ENCODE measurements at regions not wholly inside any gene's neighbourhood (a gene's known extent, or its start where the extent isn't known, plus 50 kb on each side); places are given as distances from the start of the nearest gene placed in this dataset.

- Histone ChIP-seq H3K36me3 (no peaks in the 10 kb centered on the region), H3K9me3 (peaks cover 19% of the 10 kb centered on the region), H3K9ac (no peak overlapping the region), H3K27ac (no peak overlapping the region), H3K4me2 (no peak overlapping the region), H4K20me1 (no peaks in the 10 kb centered on the region), H3K4me1 (no peaks in the 10 kb centered on the region), H3K27me3 (no peaks in the 10 kb centered on the region), H3K4me3 (no peak overlapping the region)
- TF ChIP-seq Cebpa-rat (IDR thresholded peaks at IDR 0.05), result no peak
These were observed 177.4 kb upstream of the BLID start for GRCh38 chr11:122293296-122294023.

- H3K9me3 ChIP-seq, result no peaks in the 10 kb centered on the region
- H3K4me3 ChIP-seq, result no peak overlapping the region
- no peak overlapping the region for H3K27ac ChIP-seq
- H3K4me2 ChIP-seq, result peak overlapping the region; percentile 65
- peaks cover 15% of the 10 kb centered on the region for H3K4me1 ChIP-seq
- H3K36me3 ChIP-seq, result no peaks in the 10 kb centered on the region
- no peak for TF ChIP-seq Cebpa-rat (IDR thresholded peaks at IDR 0.05)
- no peaks in the 10 kb centered on the region for H4K20me1 ChIP-seq
- no peak overlapping the region for H3K9ac ChIP-seq
- H3K27me3 ChIP-seq, result no peaks in the 10 kb centered on the region
These were observed 171.4 kb upstream of the BLID start for GRCh38 chr11:122287401-122287800.

- H3K4me2 ChIP-seq, result no peak overlapping the region
- no peak for TF ChIP-seq Cebpa-rat (IDR thresholded peaks at IDR 0.05)
- H3K4me3 ChIP-seq, result no peak overlapping the region
- no peaks in the 10 kb centered on the region for H4K20me1 ChIP-seq
- peaks cover 15% of the 10 kb centered on the region for H3K4me1 ChIP-seq
- H3K27me3 ChIP-seq, result no peaks in the 10 kb centered on the region
- H3K9ac ChIP-seq, result no peak overlapping the region
- H3K9me3 ChIP-seq, result no peaks in the 10 kb centered on the region
- no peaks in the 10 kb centered on the region for H3K36me3 ChIP-seq
- H3K27ac ChIP-seq, result no peak overlapping the region
These were observed 169.3 kb upstream of the BLID start for GRCh38 chr11:122285070-122285988.

GRCh38 chr11:122280870-122281269 lies 164.9 kb upstream of the BLID start:
- Histone ChIP-seq H4K20me1 (no peaks in the 10 kb centered on the region), H3K4me1 (no peaks in the 10 kb centered on the region), H3K4me3 (no peak overlapping the region), H3K4me2 (no peak overlapping the region), H3K27ac (no peak overlapping the region), H3K9me3 (no peaks in the 10 kb centered on the region), H3K36me3 (no peaks in the 10 kb centered on the region), H3K9ac (no peak overlapping the region), H3K27me3 (no peaks in the 10 kb centered on the region)
- no peak for TF ChIP-seq Cebpa-rat (IDR thresholded peaks at IDR 0.05)

GRCh38 chr11:122279194-122279593 lies 163.2 kb upstream of the BLID start:
- Histone ChIP-seq H4K20me1 (no peaks in the 10 kb centered on the region), H3K27ac (no peak overlapping the region), H3K9me3 (no peaks in the 10 kb centered on the region), H3K4me2 (no peak overlapping the region), H3K36me3 (no peaks in the 10 kb centered on the region), H3K9ac (no peak overlapping the region), H3K4me1 (no peaks in the 10 kb centered on the region), H3K4me3 (no peak overlapping the region), H3K27me3 (no peaks in the 10 kb centered on the region)
- no peak for TF ChIP-seq Cebpa-rat (IDR thresholded peaks at IDR 0.05)

GRCh38 chr11:122277493-122277892 lies 161.5 kb upstream of the BLID start:
- Histone ChIP-seq H3K27me3 (no peaks in the 10 kb centered on the region), H3K9me3 (no peaks in the 10 kb centered on the region), H3K4me3 (no peak overlapping the region), H3K4me2 (no peak overlapping the region), H3K27ac (no peak overlapping the region), H4K20me1 (no peaks in the 10 kb centered on the region), H3K36me3 (no peaks in the 10 kb centered on the region), H3K9ac (no peak overlapping the region), H3K4me1 (no peaks in the 10 kb centered on the region)
- no peak for TF ChIP-seq Cebpa-rat (IDR thresholded peaks at IDR 0.05)

GRCh38 chr11:122276221-122276620 lies 160.2 kb upstream of the BLID start:
- no peak overlapping the region for H3K27ac ChIP-seq
- H3K27me3 ChIP-seq, result no peaks in the 10 kb centered on the region
- no peak overlapping the region for H3K4me3 ChIP-seq
- no peaks in the 10 kb centered on the region for H3K36me3 ChIP-seq
- no peak overlapping the region for H3K4me2 ChIP-seq
- H3K9me3 ChIP-seq, result no peaks in the 10 kb centered on the region
- no peak for TF ChIP-seq Cebpa-rat (IDR thresholded peaks at IDR 0.05)
- H3K4me1 ChIP-seq, result no peaks in the 10 kb centered on the region
- no peak overlapping the region for H3K9ac ChIP-seq
- no peaks in the 10 kb centered on the region for H4K20me1 ChIP-seq

GRCh38 chr11:122275508-122275907 lies 159.5 kb upstream of the BLID start:
- Histone ChIP-seq H3K9me3 (no peaks in the 10 kb centered on the region), H3K36me3 (no peaks in the 10 kb centered on the region), H3K4me2 (no peak overlapping the region), H3K4me3 (no peak overlapping the region), H4K20me1 (no peaks in the 10 kb centered on the region), H3K9ac (no peak overlapping the region), H3K27me3 (no peaks in the 10 kb centered on the region), H3K27ac (no peak overlapping the region), H3K4me1 (no peaks in the 10 kb centered on the region)
- no peak for TF ChIP-seq Cebpa-rat (IDR thresholded peaks at IDR 0.05)

GRCh38 chr11:122273476-122274191 lies 157.6 kb upstream of the BLID start:
- H3K9me3 ChIP-seq, result no peaks in the 10 kb centered on the region
- no peaks in the 10 kb centered on the region for H3K36me3 ChIP-seq
- H4K20me1 ChIP-seq, result no peaks in the 10 kb centered on the region
- TF ChIP-seq Cebpa-rat (IDR thresholded peaks at IDR 0.05), result no peak
- H3K4me1 ChIP-seq, result no peaks in the 10 kb centered on the region
- H3K27ac ChIP-seq, result no peak overlapping the region
- no peak overlapping the region for H3K4me2 ChIP-seq
- no peaks in the 10 kb centered on the region for H3K27me3 ChIP-seq
- H3K4me3 ChIP-seq, result no peak overlapping the region
- H3K9ac ChIP-seq, result no peak overlapping the region

GRCh38 chr11:122271745-122272144 lies 155.7 kb upstream of the BLID start:
- Histone ChIP-seq H3K9me3 (no peaks in the 10 kb centered on the region), H3K27me3 (no peaks in the 10 kb centered on the region), H3K4me2 (no peak overlapping the region), H3K4me1 (no peaks in the 10 kb centered on the region), H4K20me1 (no peaks in the 10 kb centered on the region), H3K4me3 (no peak overlapping the region), H3K36me3 (no peaks in the 10 kb centered on the region), H3K27ac (no peak overlapping the region), H3K9ac (no peak overlapping the region)
- no peak for TF ChIP-seq Cebpa-rat (IDR thresholded peaks at IDR 0.05)
